Hypothalamus (tissue), 51 donors: ENCODE measurements at regions not wholly inside any gene's neighbourhood (a gene's known extent, or its start where the extent isn't known, plus 50 kb on each side); places are given as distances from the start of the nearest gene placed in this dataset.
"Not testable (repeated sequence)": the region's sequence is repeated elsewhere in the genome, so short reads cannot be mapped to it uniquely, and the experiment has no call there.

Source experiments
- DNase-seq, 51 donors: peaks; one replicate each; lab custom pipeline; 2025; lab: John Stamatoyannopoulos, UW

- peak in 5 of 51 donors; percentile 1 to 18 (median 5) for DNase-seq
Observed at GRCh38 chr11:82398300-82398815, 335.3 kb downstream of the FAM181B start.

- not testable (repeated sequence) for DNase-seq
Observed at GRCh38 chr11:82396639-82397038, 337.0 kb downstream of the FAM181B start.

GRCh38 chr11:82384308-82384707 is 349.4 kb downstream of the FAM181B start:
- no peak for DNase-seq

GRCh38 chr11:82373781-82374542 is 359.7 kb downstream of the FAM181B start:
- DNase-seq = no peak

- DNase-seq = no peak
Observed at GRCh38 chr11:82365351-82365750, 368.3 kb downstream of the FAM181B start.

DNA sequence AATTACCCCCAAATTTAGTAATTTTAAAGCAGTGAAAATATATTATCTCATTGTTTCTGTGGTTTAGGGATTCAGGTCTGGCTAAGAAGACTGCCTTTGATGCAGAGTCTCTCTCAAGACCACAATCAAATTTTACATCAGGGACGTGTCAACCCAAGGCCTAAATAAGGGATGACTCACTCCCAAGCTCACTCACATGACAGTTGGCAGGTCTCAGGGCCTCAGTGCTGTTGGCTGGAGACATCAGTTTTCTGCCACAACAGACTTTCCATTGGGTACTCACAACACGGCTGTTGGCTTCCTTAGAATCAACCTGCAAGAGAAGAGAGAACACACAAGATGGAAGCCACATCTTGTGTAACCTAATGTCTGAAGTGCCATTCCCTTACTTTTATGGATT is 377.3 kb downstream of the FAM181B start:
- DNase-seq = no peak

DNA sequence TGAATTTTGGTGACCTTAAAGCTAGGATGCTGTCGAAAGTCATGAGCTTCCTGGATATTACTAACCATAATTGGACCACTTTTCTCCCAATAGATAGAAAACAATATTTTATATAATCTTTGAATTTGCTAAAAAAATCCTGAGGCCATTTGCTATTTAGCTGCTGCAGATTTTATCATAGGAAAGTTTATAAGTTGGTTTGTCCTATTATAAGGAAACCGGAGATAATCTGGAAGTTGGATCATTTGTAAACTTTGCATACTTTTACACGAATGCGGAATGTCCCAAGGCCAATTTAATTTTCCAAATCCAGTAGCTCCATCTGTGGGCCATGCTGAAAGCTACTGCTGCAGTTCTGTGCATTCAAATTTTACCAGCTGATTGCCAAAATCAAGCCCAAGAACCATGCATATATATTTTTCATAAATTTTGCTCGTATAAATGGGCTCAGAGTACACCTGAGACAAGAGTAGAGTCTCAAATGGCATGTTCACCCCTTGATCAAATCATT is 378.3 kb downstream of the FAM181B start:
- DNase-seq = no peak

- DNase-seq = no peak
Observed at GRCh38 chr11:82326853-82327252, 406.8 kb downstream of the FAM181B start.

DNA sequence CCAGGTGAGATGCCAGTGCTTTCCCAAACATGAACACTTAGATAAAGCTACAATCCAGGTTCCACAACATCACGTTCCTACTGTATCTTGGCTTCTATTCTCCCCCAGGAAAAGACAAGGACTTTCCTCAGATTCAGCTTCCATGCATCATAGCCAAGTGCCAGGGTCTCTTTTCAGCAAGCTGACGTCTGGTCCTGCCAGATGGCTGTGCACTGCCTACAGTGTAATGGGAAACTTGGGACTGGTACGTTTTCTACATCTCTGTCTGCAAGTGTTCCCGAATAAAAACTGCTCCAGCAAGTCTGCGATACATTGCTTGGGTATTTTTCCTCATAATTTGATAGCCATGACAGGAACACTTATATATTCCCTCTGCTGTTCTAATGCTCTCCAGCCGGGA is 412.5 kb downstream of the FAM181B start:
- no peak for DNase-seq

- peak in 2 of 51 donors; percentile 5 to 7 for DNase-seq
Observed at GRCh38 chr11:82315093-82315492, 418.6 kb downstream of the FAM181B start.

DNA sequence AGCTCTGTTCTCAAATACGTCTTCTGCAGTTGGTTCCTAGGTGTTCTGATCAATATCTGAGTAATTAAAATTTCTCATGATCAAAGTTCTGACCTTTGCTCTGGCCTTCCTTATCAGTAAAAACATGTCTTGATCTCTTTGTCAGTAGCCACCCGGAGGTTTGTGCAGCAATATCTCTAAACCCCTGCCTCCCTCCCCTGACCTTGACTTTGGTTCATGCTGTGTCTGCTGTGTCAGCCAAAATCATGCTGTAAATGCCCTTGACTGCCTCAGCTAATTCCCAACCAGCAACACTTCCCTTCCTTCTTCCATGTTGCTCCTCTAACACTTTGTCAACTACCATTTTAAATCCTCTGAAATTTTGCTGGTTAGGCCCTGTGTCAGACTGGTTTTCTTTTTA is 424.7 kb downstream of the FAM181B start:
- no peak for DNase-seq

GRCh38 chr11:82305123-82305522 is 428.5 kb downstream of the FAM181B start:
- no peak for DNase-seq

DNA sequence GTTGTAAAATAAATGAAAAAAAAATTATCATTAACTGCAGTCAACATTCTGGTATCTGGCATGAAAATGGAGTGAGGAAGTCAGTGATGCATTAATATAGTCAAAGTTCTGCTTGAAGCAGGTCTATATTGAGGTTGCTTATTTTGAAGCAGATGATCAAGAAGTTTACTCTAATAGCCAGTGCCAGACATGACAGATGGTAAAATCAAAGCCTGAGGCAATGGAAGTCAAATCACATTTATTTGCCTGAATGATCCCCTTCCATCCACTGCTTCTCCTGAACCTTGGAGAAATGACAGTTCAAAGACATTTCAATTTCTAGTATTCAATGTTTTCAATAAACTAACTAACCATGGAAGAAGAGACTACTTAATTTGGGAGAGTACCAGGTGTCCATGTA is 430.0 kb downstream of the FAM181B start:
- DNase-seq = no peak

DNA sequence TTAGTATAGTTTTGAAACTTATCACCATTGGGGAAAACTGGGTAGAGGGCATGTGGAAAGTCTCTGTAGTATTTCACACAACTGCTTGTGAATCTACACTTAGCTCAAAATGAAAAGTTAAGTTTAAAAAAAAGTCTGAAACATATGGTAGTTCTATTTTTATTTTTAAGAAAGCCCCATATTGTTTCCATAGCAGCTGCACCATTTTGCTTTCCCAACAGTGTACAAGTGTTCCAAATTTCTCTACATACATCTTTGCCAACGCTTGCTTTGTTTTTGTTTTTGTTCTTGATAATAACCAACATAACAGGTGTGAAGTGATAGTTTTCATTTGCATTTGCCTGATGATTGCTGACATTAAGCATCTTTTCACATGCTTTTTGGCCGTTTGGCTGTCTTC is 445.2 kb downstream of the FAM181B start:
- no peak for DNase-seq

DNA sequence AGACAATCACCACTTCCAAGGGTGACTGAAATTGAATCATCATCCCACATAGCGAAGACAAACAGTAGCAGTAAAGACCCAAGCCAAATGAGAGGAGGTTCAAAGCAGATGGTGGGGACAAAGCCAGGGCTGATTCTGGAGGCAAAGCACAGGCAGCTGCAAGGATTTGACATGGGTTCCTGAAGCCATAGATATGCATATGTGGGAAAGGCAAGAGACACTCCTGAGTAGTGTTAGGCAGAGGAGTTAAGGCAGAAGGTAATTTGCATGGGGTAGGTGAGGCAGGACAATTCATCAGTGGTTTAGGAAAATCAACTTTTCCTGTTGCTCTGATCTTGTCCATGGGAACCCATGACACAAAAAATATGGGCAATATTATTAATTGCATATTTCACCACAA is 462.8 kb downstream of the FAM181B start:
- DNase-seq = no peak

DNA sequence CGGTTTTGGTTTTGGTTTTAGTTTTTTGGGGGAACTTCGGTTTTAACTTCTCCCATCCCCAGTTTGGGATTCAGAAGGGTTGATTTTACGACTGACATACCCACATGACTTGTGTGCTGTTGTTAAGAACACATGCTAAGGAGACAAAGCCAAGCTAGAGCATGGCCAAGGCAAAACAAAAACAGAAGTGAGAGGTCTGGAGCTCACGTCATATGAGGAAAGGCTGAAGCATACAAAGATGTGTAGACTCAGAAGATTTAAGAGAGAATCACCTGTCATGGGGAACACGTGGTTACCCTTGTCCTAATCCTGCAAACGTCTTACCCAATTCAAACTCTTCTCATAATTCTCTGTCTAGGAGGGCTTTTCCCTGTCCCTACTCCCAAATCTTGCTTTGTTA is 465.0 kb downstream of the FAM181B start:
- no peak for DNase-seq

GRCh38 chr11:82267186-82267585 is 466.5 kb downstream of the FAM181B start:
- no peak for DNase-seq

DNA sequence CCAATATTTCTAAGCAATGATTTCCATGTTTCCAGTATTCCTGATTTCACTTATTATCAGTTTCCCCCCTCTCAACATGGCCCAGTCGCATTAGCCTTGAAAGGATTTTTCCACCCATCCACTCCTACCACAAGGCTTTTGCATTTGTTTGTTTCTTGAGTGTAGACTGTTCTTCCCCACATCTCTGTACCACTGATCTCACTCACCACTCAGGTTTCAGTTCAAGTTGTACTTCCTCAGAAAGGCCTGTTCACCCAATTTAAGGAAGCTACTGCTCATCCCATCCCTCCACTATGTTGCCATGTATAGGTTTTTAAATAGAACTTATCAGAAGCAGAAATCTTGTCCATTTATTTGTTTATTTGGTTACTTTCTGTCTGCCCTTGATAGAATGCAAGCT is 472.3 kb downstream of the FAM181B start:
- no peak for DNase-seq

GRCh38 chr11:82250047-82250446 is 483.6 kb downstream of the FAM181B start:
- DNase-seq = no peak

- DNase-seq = no peak
Observed at GRCh38 chr11:82246926-82247325, 486.7 kb downstream of the FAM181B start.

DNA sequence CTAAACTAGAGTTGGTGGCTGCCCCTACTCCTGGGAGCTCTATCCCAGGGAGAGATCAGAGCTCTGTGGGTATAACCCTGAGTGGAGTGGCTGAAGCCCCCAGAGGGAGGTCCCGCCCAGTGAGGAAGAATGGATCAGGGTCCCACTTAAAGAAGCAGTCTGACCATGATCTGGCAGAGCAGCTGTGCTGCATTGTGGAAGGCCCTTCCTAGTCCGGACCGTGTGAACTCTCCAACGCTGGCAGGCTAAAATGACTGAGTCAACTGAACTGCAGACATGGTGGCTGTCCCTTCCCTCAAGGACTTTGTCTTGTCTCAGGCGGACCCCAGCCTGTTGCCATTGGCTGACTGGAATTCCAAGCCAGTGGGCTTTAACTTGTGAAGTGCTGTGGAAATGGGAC is 494.2 kb downstream of the FAM181B start:
- no peak for DNase-seq

GRCh38 chr11:82234256-82234655 is 499.4 kb downstream of the FAM181B start:
- DNase-seq = no peak

DNA sequence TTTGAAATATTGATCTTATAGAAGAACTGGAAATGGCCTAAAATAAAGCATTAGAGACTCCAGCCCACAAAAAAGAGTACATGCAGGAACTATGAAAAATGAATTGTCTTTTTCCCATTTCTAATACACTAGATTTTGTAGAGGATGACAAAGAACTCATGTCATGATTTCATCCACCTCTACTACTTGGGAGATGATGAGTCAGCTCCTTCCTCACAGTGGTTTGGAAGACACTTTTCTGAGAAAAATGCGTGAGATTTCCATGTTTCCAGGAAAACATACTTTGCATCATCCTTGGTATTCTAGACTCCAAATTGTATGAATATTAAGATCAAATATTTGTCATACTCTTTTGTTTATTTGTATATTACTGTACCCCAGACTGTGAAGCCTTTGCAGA is 500.5 kb downstream of the FAM181B start:
- no peak for DNase-seq
